HG02610 (cell line): ENCODE measurements at regions not wholly inside any gene's neighbourhood (a gene's known extent, or its start where the extent isn't known, plus 50 kb on each side); places are given as distances from the start of the nearest gene placed in this dataset.

Source experiments
- ATAC-seq: cut with Tn5 transposase; IDR thresholded peaks from one replicate; pipeline ENCODE4 v1.9.1; 2021; ENCODE audit warnings: mild to moderate bottlenecking, moderate library complexity; ENCODE audit not compliant: unreplicated experiment

DNA sequence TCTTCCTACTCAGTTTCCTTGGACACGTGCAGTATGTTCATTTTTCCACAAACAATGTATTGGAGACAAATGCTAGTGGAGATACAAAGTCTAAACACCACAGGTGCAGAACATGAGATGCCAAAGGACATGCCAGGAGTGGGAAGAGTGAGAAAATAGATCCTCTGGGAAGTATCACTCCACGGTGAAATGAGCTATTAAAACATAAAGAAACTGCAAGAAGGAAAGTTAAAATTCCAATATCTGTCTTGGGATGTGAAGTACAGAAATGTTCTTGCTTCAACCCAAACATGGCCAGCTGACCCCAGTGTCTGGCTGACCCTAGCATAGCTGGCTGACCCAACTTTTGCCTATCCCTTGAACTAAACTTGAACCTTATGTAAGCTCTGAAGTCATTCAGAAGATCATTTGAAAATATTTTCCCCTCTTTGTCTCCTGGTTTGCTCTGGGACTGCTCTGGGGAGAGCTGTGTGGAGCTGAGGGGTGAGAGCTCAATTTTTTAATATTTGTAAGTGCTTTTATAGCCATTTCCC lies 59.5 kb downstream of the FZD1 start:
- no peak for ATAC-seq

GRCh38 chr7:91324663-91325062 lies 60.4 kb downstream of the FZD1 start:
- no peak for ATAC-seq

DNA sequence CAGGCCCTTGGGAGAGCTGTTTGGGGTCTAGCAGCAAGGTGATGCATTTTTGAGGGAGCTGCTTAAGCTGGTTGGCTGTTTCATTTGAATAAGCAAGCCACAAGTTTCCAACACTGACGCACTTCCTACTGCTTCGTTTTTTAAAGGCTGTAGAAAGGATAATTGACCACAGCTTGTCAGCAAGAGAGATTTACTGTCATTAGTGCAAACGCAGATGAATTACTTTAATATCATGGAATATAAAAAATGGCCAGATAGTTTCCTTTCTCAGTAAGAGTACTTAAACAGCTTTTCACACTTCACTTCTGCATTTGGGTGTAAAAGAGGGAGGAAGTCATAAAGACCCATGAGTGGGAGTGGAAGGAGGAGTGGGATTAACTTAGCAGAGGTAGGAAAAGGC lies 61.5 kb downstream of the FZD1 start:
- ATAC-seq, result no peak

DNA sequence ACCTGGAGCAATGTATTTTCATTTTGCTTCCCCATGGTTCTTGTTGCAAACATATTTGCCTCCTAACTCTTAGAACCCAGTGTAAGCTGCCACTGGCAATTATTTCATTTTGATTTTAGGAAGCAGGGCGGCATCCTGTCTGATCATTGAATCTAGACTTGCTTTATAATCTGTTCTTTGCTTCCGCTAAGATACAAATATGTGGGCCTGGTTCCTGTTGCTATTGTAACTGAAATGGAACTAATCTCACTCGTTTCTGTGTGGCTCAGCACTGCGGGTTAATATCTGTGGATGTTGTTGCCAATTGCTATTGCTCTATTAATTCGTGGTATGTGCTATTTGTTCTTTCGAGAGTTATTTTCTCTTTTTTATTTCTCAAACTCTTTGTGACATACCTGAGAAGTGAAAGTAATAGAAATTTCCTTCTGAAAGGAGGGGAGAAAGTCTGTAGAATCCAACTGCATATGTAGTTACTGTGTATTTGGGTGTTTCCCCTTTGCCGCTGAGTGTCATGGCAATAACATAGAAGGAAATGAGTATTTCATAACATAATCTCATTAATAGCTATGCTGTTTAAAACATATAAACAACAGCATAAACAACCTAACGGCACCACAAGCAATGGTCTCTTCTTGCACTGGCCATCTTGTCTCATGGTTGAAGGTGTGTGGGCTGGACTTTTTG lies 62.4 kb downstream of the FZD1 start:
- ATAC-seq, result no peak

DNA sequence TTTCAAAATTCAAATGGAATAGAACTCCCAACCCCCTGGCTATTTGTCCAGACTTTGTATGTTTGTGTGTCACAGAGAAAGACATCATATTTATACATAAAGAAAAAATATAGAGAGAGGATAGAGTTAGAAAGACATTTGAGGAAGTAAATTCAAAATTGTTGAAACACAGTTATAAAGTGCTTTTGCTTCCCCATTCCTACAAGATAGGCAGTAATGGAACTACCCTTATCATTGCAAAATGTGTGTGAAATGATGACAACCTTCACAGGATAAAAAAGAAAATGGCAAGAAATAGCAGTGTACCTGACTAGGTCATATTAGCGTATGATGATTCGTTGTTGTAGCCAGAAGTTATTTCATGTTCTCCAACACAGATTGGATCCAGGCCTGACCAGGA lies 63.1 kb downstream of the FZD1 start:
- no peak for ATAC-seq

GRCh38 chr7:91329571-91329970 lies 65.3 kb downstream of the FZD1 start:
- no peak for ATAC-seq

GRCh38 chr7:91330191-91330808 lies 66.1 kb downstream of the FZD1 start:
- no peak for ATAC-seq

GRCh38 chr7:91330866-91331265 lies 66.6 kb downstream of the FZD1 start:
- ATAC-seq, result no peak

GRCh38 chr7:91336106-91336505 lies 71.9 kb downstream of the FZD1 start:
- no peak for ATAC-seq

GRCh38 chr7:91338226-91339020 lies 74.2 kb downstream of the FZD1 start:
- no peak for ATAC-seq

GRCh38 chr7:91342346-91342745 lies 78.1 kb downstream of the FZD1 start:
- ATAC-seq, result no peak

DNA sequence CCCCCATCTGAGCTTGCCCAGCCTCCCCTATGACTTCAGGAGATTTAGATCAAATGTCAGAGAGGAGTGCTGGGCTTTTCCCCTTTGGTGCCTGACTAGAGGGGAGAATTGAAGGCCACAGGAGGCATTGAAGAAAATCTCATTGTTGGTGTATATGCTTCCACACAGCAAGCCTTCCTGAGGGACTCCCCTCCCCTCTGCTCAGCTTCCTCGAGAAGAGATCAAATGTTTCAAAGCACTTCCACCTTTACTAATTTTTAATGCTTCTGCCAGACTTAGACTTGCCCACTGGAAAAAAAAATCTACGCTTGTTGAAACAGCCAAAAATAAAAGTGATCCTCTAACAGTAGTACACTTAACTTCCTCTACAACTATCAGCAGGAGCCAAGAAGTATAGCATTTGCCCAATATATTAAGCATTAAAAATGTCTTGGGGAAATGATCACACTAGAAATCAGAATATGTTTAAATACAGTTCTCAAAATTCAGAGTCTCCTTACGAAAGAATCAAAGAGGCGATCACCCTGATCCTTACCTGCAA lies 79.3 kb downstream of the FZD1 start:
- ATAC-seq, result no peak

DNA sequence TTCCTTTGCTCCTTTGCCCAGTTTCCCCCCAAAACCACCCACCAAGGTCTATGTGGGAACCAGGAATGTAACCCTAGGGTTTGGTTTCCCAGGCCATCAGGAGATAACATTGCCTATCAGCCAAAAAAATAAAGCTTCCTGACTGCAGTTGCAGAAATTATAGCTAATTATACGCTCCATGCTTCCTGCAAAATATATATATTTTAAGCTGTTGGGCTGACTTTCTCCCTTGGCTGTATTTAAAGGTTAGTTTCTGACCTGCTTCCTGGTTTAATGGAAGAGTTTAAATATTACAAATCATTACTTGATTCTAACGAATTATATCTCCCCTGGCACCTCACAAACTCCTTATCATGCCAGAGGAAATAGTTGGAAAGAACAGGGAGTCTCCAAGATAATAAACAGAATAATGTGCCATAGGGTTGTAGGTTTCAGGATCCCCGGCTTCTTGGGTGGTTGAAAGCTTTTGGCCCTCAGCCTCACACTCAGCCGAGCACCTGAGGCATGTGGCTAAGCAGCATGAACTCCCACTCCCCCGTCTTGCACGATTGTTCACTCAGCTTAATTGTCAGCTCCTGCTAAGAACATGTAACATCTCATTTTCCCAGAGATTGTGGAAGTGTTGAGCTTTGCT lies 79.9 kb downstream of the FZD1 start:
- no peak for ATAC-seq

GRCh38 chr7:91344911-91345310 lies 80.7 kb downstream of the FZD1 start:
- ATAC-seq, result peak; percentile 70

GRCh38 chr7:91345449-91345848 lies 81.2 kb downstream of the FZD1 start:
- ATAC-seq, result peak; percentile 60

- ATAC-seq, result no peak
These were observed 82.2 kb downstream of the FZD1 start for GRCh38 chr7:91346426-91346825.

- no peak for ATAC-seq
These were observed 83.1 kb downstream of the FZD1 start for GRCh38 chr7:91347290-91347689.

GRCh38 chr7:91348711-91349110 lies 84.5 kb downstream of the FZD1 start:
- ATAC-seq, result no peak

DNA sequence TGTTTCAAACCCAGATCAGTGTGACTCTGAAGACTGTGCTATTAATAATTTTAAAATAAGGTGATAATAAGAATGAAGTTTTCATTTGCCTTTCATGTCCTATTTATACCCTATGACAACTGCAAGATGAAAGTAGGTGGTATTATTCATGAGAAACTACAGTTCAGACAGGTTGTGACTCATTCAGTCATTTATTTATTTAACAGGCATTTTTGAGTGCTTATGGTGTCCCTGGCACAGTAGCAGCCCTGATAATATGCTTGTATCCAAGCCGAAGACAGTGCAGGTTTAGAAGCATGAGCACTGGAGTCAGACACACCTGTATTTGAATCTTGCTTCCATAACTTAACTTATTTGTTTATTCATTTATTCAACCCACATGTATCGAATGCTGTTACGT lies 87.1 kb downstream of the FZD1 start:
- no peak for ATAC-seq

DNA sequence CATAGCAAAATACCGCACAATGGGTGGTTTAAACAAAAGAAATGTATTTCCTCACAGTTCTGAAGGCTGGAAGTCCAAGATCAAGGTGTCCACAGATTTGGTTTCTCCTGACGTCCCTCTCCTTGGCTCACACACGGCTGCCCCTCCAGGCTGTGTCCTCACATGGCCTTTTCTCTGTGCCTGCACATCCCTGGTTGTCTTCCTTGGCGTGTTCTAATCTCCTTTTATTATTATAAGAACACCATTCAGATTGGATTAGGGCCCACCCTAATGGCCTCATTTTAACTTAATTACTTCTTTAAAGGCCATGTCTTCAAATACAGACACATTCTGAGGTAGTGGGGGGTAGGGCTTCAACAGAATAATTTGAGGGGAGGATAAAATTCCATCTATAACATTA lies 87.9 kb downstream of the FZD1 start:
- no peak for ATAC-seq

- ATAC-seq, result no peak
These were observed 89.6 kb downstream of the FZD1 start for GRCh38 chr7:91353848-91354247.
